ENCODE measurements at regions not wholly inside any gene's neighbourhood (a gene's known extent, or its start where the extent isn't known, plus 50 kb on each side); places are given as distances from the start of the nearest gene placed in this dataset.

DNA sequence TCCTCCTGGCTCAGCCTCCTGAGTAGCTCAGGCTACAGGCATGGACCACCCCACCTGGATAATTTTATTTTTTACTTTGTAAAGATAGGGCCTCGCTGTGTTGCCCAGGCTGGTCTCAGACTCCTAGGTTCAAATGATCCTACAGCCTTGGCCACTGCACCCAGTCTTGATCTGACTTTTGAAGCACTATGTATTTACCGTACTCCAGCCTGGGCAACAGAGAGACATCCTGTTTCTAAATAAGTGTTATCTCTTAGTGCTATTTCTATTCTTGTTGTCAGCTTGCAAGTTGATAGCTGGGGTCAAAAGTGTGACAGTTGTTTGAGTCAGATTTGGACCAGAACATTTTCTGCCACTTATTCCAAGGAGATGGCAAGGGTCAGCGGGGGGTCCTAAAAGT lies 486.4 kb downstream of the NPIPA7 start:
- Histone ChIP-seq H2BK120ac (ENCODE audit: low read depth, low read length) (no peak overlapping the region), H3K36me3 (ENCODE audit: control insufficient read depth in 1 of 2, insufficient read depth in 2 of 2, low read depth in 1 of 2, low read length in 2 of 2) (no peaks in the 10 kb centered on the region), H3K14ac (ENCODE audit: low read length in 2 of 2) (no peak overlapping the region), H3K18ac (ENCODE audit: low read depth in 1 of 2, low read length in 2 of 2) (no peak overlapping the region), H2BK5ac (ENCODE audit: low read depth, low read length, poor library complexity, severe bottlenecking) (no peak overlapping the region), H3K9me3 (ENCODE audit: control insufficient read depth, low read length) (no peaks in the 10 kb centered on the region), H2AFZ (ENCODE audit: low read depth, low read length) (no peak overlapping the region), H2BK12ac (ENCODE audit: low read length in 2 of 2) (no peak overlapping the region), H3K9ac (ENCODE audit: low read length) (no peak overlapping the region), H3K4me1 (ENCODE audit: control insufficient read depth, insufficient read depth, low read depth, low read length) (no peaks in the 10 kb centered on the region), H4K91ac (ENCODE audit: low read length) (no peak overlapping the region), H3K4me3 (ENCODE audit: insufficient read depth in 1 of 2, low read depth in 1 of 2, low read length in 2 of 2) (no peak overlapping the region), H3K27ac (ENCODE audit: low read length, poor library complexity, severe bottlenecking) (no peak overlapping the region), H2AK5ac (ENCODE audit: low read length, severe bottlenecking) (no peak overlapping the region), H3K23ac (ENCODE audit: low read length in 2 of 2) (no peak overlapping the region), H3K4ac (ENCODE audit: low read depth in 1 of 2, low read length in 2 of 2) (no peak overlapping the region), H3K27me3 (ENCODE audit: control insufficient read depth in 1 of 2, insufficient read depth in 1 of 2, low read length in 2 of 2) (peaks cover 0 to 40% of the 10 kb centered on the region in 2 experiments), H4K8ac (ENCODE audit: low read length) (no peak overlapping the region), H2BK15ac (ENCODE audit: low read depth, poor library complexity, severe bottlenecking) (no peak overlapping the region), H3K79me1 (replicated peaks; ENCODE audit: low read length, poor library complexity, severe bottlenecking) (no peaks in the 10 kb centered on the region), H3K4me2 (ENCODE audit: low read length, poor library complexity, severe bottlenecking) (no peak overlapping the region)
- WGBS: 75% methylated on average over 2 of the region's 3 CpGs
- no peak for DNase-seq

DNA sequence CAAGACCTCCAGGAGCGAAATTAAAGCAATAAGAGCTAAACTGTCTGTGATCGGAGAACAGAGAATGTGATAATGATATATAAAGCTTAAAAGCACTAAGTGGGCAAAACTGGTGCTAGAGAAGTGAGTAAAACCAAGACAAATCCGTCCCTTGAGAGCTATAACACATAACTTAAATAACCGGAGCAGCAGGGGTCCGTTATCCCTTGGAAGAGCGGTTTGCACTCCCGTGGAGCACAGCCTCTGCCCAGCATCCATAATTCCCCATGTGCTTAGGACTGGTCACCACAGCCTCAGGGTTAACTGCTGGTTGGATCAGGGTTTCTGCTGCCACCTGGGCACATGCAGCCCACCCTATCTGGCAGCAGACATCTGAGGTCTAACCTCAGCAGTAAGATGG lies 489.0 kb downstream of the NPIPA7 start:
- Histone ChIP-seq H3K9me3 (ENCODE audit: control insufficient read depth, low read length) (no peaks in the 10 kb centered on the region), H3K27me3 (ENCODE audit: control insufficient read depth in 1 of 2, insufficient read depth in 1 of 2, low read length in 2 of 2) (peaks cover 0 to 36% of the 10 kb centered on the region in 2 experiments), H3K9ac (ENCODE audit: low read length) (no peak overlapping the region), H2BK5ac (ENCODE audit: low read depth, low read length, poor library complexity, severe bottlenecking) (no peak overlapping the region), H3K27ac (ENCODE audit: low read length, poor library complexity, severe bottlenecking) (no peak overlapping the region), H3K4me3 (ENCODE audit: insufficient read depth in 1 of 2, low read depth in 1 of 2, low read length in 2 of 2) (peak overlapping the region in 1 of 2 experiments; percentile 14), H3K18ac (ENCODE audit: low read depth in 1 of 2, low read length in 2 of 2) (no peak overlapping the region), H2BK120ac (ENCODE audit: low read depth, low read length) (no peak overlapping the region), H3K4me2 (ENCODE audit: low read length, poor library complexity, severe bottlenecking) (no peak overlapping the region), H3K23ac (ENCODE audit: low read length in 2 of 2) (no peak overlapping the region), H3K4ac (ENCODE audit: low read depth in 1 of 2, low read length in 2 of 2) (no peak overlapping the region), H3K4me1 (ENCODE audit: control insufficient read depth, insufficient read depth, low read depth, low read length) (no peaks in the 10 kb centered on the region), H2AK5ac (ENCODE audit: low read length, severe bottlenecking) (no peak overlapping the region), H4K91ac (ENCODE audit: low read length) (no peak overlapping the region), H3K36me3 (ENCODE audit: control insufficient read depth in 1 of 2, insufficient read depth in 2 of 2, low read depth in 1 of 2, low read length in 2 of 2) (no peaks in the 10 kb centered on the region), H2BK15ac (ENCODE audit: low read depth, poor library complexity, severe bottlenecking) (no peak overlapping the region), H4K8ac (ENCODE audit: low read length) (no peak overlapping the region), H2BK12ac (ENCODE audit: low read length in 2 of 2) (no peak overlapping the region), H3K79me1 (replicated peaks; ENCODE audit: low read length, poor library complexity, severe bottlenecking) (no peaks in the 10 kb centered on the region), H2AFZ (ENCODE audit: low read depth, low read length) (no peak overlapping the region), H3K14ac (ENCODE audit: low read length in 2 of 2) (no peak overlapping the region)
- DNase-seq: no peak
- WGBS: 40% methylated on average over 7 of the region's 7 CpGs

DNA sequence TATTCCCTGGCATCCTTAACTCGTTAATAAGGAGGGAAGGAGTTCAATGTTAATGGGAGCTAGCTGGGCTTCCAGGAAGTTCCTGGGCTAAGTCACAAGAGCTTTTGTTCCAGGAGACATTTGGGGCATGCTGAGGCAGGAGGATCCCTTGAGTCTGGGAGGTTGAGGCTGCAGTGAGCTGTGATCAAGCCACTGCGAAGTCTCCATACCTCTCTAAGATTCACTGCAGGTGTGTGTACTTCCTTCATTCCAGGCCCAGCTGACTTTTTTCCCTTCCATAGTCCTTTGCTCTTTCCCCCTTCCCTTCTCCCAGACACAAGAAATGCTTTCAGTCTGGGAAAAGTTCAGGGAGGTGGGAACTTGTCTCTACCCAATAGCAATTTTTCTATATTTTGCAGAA lies 489.8 kb downstream of the NPIPA7 start:
- peaks cover 0 to 29% of the 10 kb centered on the region in 2 experiments for H3K27me3 ChIP-seq (ENCODE audit: control insufficient read depth in 1 of 2, insufficient read depth in 1 of 2, low read length in 2 of 2)
- H2AFZ ChIP-seq (ENCODE audit: low read depth, low read length): no peak overlapping the region
- H3K79me1 ChIP-seq (replicated peaks; ENCODE audit: low read length, poor library complexity, severe bottlenecking): no peaks in the 10 kb centered on the region
- H3K4me3 ChIP-seq (ENCODE audit: insufficient read depth in 1 of 2, low read depth in 1 of 2, low read length in 2 of 2): no peak overlapping the region
- no peak overlapping the region for H3K18ac ChIP-seq (ENCODE audit: low read depth in 1 of 2, low read length in 2 of 2)
- no peak overlapping the region for H2BK15ac ChIP-seq (ENCODE audit: low read depth, poor library complexity, severe bottlenecking)
- no peak for DNase-seq
- H3K9ac ChIP-seq (ENCODE audit: low read length): no peak overlapping the region
- no peak overlapping the region for H3K23ac ChIP-seq (ENCODE audit: low read length in 2 of 2)
- WGBS: 25% methylated on average over 2 of the region's 2 CpGs
- H3K4ac ChIP-seq (ENCODE audit: low read depth in 1 of 2, low read length in 2 of 2): no peak overlapping the region
- H3K14ac ChIP-seq (ENCODE audit: low read length in 2 of 2): no peak overlapping the region
- no peak overlapping the region for H4K91ac ChIP-seq (ENCODE audit: low read length)
- no peaks in the 10 kb centered on the region for H3K36me3 ChIP-seq (ENCODE audit: control insufficient read depth in 1 of 2, insufficient read depth in 2 of 2, low read depth in 1 of 2, low read length in 2 of 2)
- no peak overlapping the region for H2BK120ac ChIP-seq (ENCODE audit: low read depth, low read length)
- no peaks in the 10 kb centered on the region for H3K9me3 ChIP-seq (ENCODE audit: control insufficient read depth, low read length)
- no peak overlapping the region for H2BK12ac ChIP-seq (ENCODE audit: low read length in 2 of 2)
- no peak overlapping the region for H3K4me2 ChIP-seq (ENCODE audit: low read length, poor library complexity, severe bottlenecking)
- H2AK5ac ChIP-seq (ENCODE audit: low read length, severe bottlenecking): no peak overlapping the region
- no peak overlapping the region for H3K27ac ChIP-seq (ENCODE audit: low read length, poor library complexity, severe bottlenecking)
- H2BK5ac ChIP-seq (ENCODE audit: low read depth, low read length, poor library complexity, severe bottlenecking): no peak overlapping the region
- H4K8ac ChIP-seq (ENCODE audit: low read length): no peak overlapping the region
- no peaks in the 10 kb centered on the region for H3K4me1 ChIP-seq (ENCODE audit: control insufficient read depth, insufficient read depth, low read depth, low read length)

DNA sequence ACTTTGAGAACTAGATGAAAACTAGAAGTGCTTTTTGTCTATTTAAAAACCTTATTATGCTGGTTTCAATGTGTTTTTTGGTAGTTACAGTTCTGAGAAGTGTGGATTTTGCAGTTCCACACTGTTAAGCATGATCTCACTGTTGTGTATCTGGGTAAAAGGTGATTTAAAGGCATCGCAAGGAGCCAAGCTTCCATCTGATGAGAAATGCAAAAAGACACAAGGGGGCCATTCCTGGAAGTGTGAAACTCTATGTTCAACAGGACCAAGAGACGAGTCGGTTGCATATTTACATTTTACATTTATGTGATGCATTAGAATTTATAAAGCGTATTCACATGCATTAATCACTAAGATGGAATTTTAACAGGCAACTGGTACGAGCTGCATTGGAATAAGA lies 490.8 kb downstream of the NPIPA7 start:
- H2BK12ac ChIP-seq (ENCODE audit: low read length in 2 of 2): no peak overlapping the region
- no peak overlapping the region for H2AFZ ChIP-seq (ENCODE audit: low read depth, low read length)
- H3K79me1 ChIP-seq (replicated peaks; ENCODE audit: low read length, poor library complexity, severe bottlenecking): no peaks in the 10 kb centered on the region
- H4K91ac ChIP-seq (ENCODE audit: low read length): no peak overlapping the region
- H3K18ac ChIP-seq (ENCODE audit: low read depth in 1 of 2, low read length in 2 of 2): no peak overlapping the region
- H3K4me2 ChIP-seq (ENCODE audit: low read length, poor library complexity, severe bottlenecking): no peak overlapping the region
- H3K14ac ChIP-seq (ENCODE audit: low read length in 2 of 2): no peak overlapping the region
- H3K9me3 ChIP-seq (ENCODE audit: control insufficient read depth, low read length): no peaks in the 10 kb centered on the region
- no peak overlapping the region for H3K4ac ChIP-seq (ENCODE audit: low read depth in 1 of 2, low read length in 2 of 2)
- no peak overlapping the region for H2BK120ac ChIP-seq (ENCODE audit: low read depth, low read length)
- no peak overlapping the region for H3K9ac ChIP-seq (ENCODE audit: low read length)
- no peak overlapping the region for H3K27ac ChIP-seq (ENCODE audit: low read length, poor library complexity, severe bottlenecking)
- no peak overlapping the region for H2BK5ac ChIP-seq (ENCODE audit: low read depth, low read length, poor library complexity, severe bottlenecking)
- WGBS: 70% methylated on average over 2 of the region's 5 CpGs
- no peak overlapping the region for H2BK15ac ChIP-seq (ENCODE audit: low read depth, poor library complexity, severe bottlenecking)
- H3K36me3 ChIP-seq (ENCODE audit: control insufficient read depth in 1 of 2, insufficient read depth in 2 of 2, low read depth in 1 of 2, low read length in 2 of 2): no peaks in the 10 kb centered on the region
- H2AK5ac ChIP-seq (ENCODE audit: low read length, severe bottlenecking): no peak overlapping the region
- H3K4me3 ChIP-seq (ENCODE audit: insufficient read depth in 1 of 2, low read depth in 1 of 2, low read length in 2 of 2): no peak overlapping the region
- H4K8ac ChIP-seq (ENCODE audit: low read length): no peak overlapping the region
- no peaks in the 10 kb centered on the region for H3K4me1 ChIP-seq (ENCODE audit: control insufficient read depth, insufficient read depth, low read depth, low read length)
- H3K23ac ChIP-seq (ENCODE audit: low read length in 2 of 2): no peak overlapping the region
- no peak for DNase-seq
- peaks cover 0 to 23% of the 10 kb centered on the region in 2 experiments for H3K27me3 ChIP-seq (ENCODE audit: control insufficient read depth in 1 of 2, insufficient read depth in 1 of 2, low read length in 2 of 2)
